ENCODE measurements at regions not wholly inside any gene's neighbourhood (a gene's known extent, or its start where the extent isn't known, plus 50 kb on each side); places are given as distances from the start of the nearest gene placed in this dataset.

- intact Hi-C loops (cut with micrococcal nuclease; ENCODE audit: unreplicated experiment) = no loop called here
- ChIA-PET CTCF (no interaction called here), POLR2A (no interaction called here)
- no peak for TF ChIP-seq CTCF (IDR thresholded peaks at IDR 0.05; ENCODE audit: insufficient read depth in 1 of 2, low read depth in 1 of 2, low read length in 1 of 2, severe bottlenecking in 1 of 2, unreplicated experiment in 1 of 2)
- H3K36me3 ChIP-seq (ENCODE audit: control insufficient read depth, insufficient read depth, low read length) = no peaks in the 10 kb centered on the region
- H3K4me3 ChIP-seq (ENCODE audit: low read depth, low read length) = no peak overlapping the region
- H3K27me3 Mint-ChIP-seq (ENCODE audit: insufficient read depth, unreplicated experiment) = no peaks in the 10 kb centered on the region
- H3K9me3 ChIP-seq = no peaks in the 10 kb centered on the region
- peaks cover 23% of the 10 kb centered on the region for H3K4me1 Mint-ChIP-seq (ENCODE audit: low read depth, unreplicated experiment)
- H3K27ac Mint-ChIP-seq (ENCODE audit: unreplicated experiment) = peak overlapping the region; percentile 2
- no peaks in the 10 kb centered on the region for H3K27me3 ChIP-seq (replicated peaks; ENCODE audit: control insufficient read depth, insufficient read depth, low read length)
- no peak for DNase-seq
- no peak overlapping the region for H3K4me3 Mint-ChIP-seq (ENCODE audit: unreplicated experiment)
- H3K9me3 Mint-ChIP-seq (ENCODE audit: unreplicated experiment) = no peaks in the 10 kb centered on the region
- H3K36me3 Mint-ChIP-seq (ENCODE audit: insufficient read depth, unreplicated experiment) = no peaks in the 10 kb centered on the region
- BruUV-seq (replicated peaks) = no TSS peak
- H3K4me1 ChIP-seq = peaks cover 12% of the 10 kb centered on the region
Observed at GRCh38 chr11:119896387-119897045, 167.5 kb upstream of the NECTIN1 start.

DNA sequence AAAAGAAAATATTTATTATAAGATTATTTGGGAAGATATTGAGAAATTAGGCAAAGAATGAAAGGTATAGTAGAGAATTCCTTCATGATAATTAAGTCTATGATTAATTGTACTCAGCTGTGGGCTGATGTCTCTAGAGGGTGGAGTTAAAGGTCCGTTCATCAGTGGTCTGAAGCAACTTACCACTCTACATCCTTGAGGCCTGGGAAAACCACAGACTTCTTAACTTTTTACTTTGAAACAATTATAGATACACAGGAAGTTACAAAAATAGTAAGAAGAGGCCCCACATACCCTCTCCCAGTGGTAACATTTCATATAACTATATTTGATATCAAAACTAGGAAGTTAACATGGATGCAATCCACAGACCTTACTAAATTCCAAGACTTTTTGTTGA is 167.0 kb upstream of the NECTIN1 start:
- Mint-ChIP-seq H3K4me1 (ENCODE audit: low read depth, unreplicated experiment) (peaks cover 23% of the 10 kb centered on the region), H3K9me3 (ENCODE audit: unreplicated experiment) (no peaks in the 10 kb centered on the region), H3K4me3 (ENCODE audit: unreplicated experiment) (no peak overlapping the region), H3K27me3 (ENCODE audit: insufficient read depth, unreplicated experiment) (no peaks in the 10 kb centered on the region), H3K36me3 (ENCODE audit: insufficient read depth, unreplicated experiment) (no peaks in the 10 kb centered on the region), H3K27ac (ENCODE audit: unreplicated experiment) (no peak overlapping the region)
- Histone ChIP-seq H3K4me3 (ENCODE audit: low read depth, low read length) (no peak overlapping the region), H3K27me3 (replicated peaks; ENCODE audit: control insufficient read depth, insufficient read depth, low read length) (no peaks in the 10 kb centered on the region), H3K9me3 (no peaks in the 10 kb centered on the region), H3K36me3 (ENCODE audit: control insufficient read depth, insufficient read depth, low read length) (no peaks in the 10 kb centered on the region), H3K4me1 (peaks cover 12% of the 10 kb centered on the region)
- POLR2A ChIA-PET = no interaction called here
- no peak for TF ChIP-seq CTCF (IDR thresholded peaks at IDR 0.05; ENCODE audit: insufficient read depth in 1 of 2, low read depth in 1 of 2, low read length in 1 of 2, severe bottlenecking in 1 of 2, unreplicated experiment in 1 of 2)
- intact Hi-C loops (cut with micrococcal nuclease; ENCODE audit: unreplicated experiment) = no loop called here
- no TSS peak for BruUV-seq (replicated peaks)
- no peak for DNase-seq
- CTCF ChIA-PET = no interaction called here

DNA sequence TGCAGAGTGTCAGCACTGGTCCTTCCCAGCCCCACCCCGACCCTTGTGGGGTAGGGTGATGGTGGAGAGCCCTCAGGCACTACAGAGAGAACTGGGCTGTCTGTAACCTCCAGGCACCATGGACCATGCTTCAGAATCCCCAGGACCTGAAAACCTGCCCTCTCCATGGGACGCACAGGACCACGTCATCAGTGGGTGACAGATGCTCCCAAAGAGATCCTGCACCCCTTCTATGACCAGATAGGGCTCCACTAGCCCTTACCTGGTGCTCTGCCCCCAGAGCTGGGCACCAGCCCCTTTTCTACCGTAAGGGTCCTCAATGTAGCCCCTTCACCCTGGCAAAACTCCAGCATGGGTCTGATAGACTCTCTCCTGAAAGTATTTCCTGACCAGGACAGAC is 165.9 kb upstream of the NECTIN1 start:
- H3K27ac Mint-ChIP-seq (ENCODE audit: unreplicated experiment) = no peak overlapping the region
- no peak for DNase-seq
- no peaks in the 10 kb centered on the region for H3K9me3 Mint-ChIP-seq (ENCODE audit: unreplicated experiment)
- ChIA-PET POLR2A (no interaction called here), CTCF (interaction anchor here (0.6 kb wide), 1 partner anchor 230 kb away, joined by 6 read pairs; no protein-coding TSS in a partner anchor)
- Histone ChIP-seq H3K9me3 (no peaks in the 10 kb centered on the region), H3K27me3 (replicated peaks; ENCODE audit: control insufficient read depth, insufficient read depth, low read length) (no peaks in the 10 kb centered on the region), H3K4me1 (peaks cover 12% of the 10 kb centered on the region), H3K36me3 (ENCODE audit: control insufficient read depth, insufficient read depth, low read length) (no peaks in the 10 kb centered on the region), H3K4me3 (ENCODE audit: low read depth, low read length) (no peak overlapping the region)
- peaks cover 17% of the 10 kb centered on the region for H3K4me1 Mint-ChIP-seq (ENCODE audit: low read depth, unreplicated experiment)
- H3K4me3 Mint-ChIP-seq (ENCODE audit: unreplicated experiment) = no peak overlapping the region
- TF ChIP-seq CTCF (IDR thresholded peaks at IDR 0.05; ENCODE audit: insufficient read depth in 1 of 2, low read depth in 1 of 2, low read length in 1 of 2, severe bottlenecking in 1 of 2, unreplicated experiment in 1 of 2) = no peak
- no TSS peak for BruUV-seq (replicated peaks)
- H3K27me3 Mint-ChIP-seq (ENCODE audit: insufficient read depth, unreplicated experiment) = no peaks in the 10 kb centered on the region
- no peaks in the 10 kb centered on the region for H3K36me3 Mint-ChIP-seq (ENCODE audit: insufficient read depth, unreplicated experiment)
- intact Hi-C loops (cut with micrococcal nuclease; ENCODE audit: unreplicated experiment) = no loop called here

Measured in Caco-2 (cell line).